Esophagus muscularis mucosa (tissue), 4 donors: ENCODE measurements at regions not wholly inside any gene's neighbourhood (a gene's known extent, or its start where the extent isn't known, plus 50 kb on each side); places are given as distances from the start of the nearest gene placed in this dataset.

ENCODE experiments used
- CTCF ChIP-seq, 3 experiments: fragments of 200-600 bp in 2 of 3; fragments of 450-650 bp in 1 of 3; sonication (generic) in 2 of 3; IDR thresholded peaks; one replicate each; pipeline ENCODE4 v1.5.1; 2017 to 2019; ENCODE audit warnings: antibody characterized with exemption in 3 of 3, mild to moderate bottlenecking in 2 of 3, moderate library complexity in 1 of 3
- EP300 ChIP-seq: sonication (generic); formaldehyde crosslinking; IDR thresholded peaks from one replicate; pipeline ENCODE4 v1.6.1; 2017; ENCODE audit warnings: antibody characterized with exemption
- POLR2A ChIP-seq: fragments of 450-650 bp; IDR thresholded peaks from one replicate; pipeline ENCODE4 v1.6.1; 2017; ENCODE audit warnings: antibody characterized with exemption, moderate library complexity, mild to moderate bottlenecking, low read depth
- POLR2AphosphoS5 ChIP-seq, 2 donors: sonication (generic); formaldehyde crosslinking; IDR thresholded peaks; one replicate each; pipeline ENCODE4 v1.6.1; 2017; ENCODE audit warnings: antibody characterized with exemption in 2 of 2

GRCh38 chr2:16464641-16465040 is 201.0 kb downstream of the CYRIA start:
- TF ChIP-seq CTCF (IDR thresholded peaks at IDR 0.05) (no peak), POLR2A (no peak), EP300 (no peak), POLR2AphosphoS5 (IDR thresholded peaks at IDR 0.05) (no peak)
